ENCODE measurements at regions not wholly inside any gene's neighbourhood (a gene's known extent, or its start where the extent isn't known, plus 50 kb on each side); places are given as distances from the start of the nearest gene placed in this dataset.

DNA sequence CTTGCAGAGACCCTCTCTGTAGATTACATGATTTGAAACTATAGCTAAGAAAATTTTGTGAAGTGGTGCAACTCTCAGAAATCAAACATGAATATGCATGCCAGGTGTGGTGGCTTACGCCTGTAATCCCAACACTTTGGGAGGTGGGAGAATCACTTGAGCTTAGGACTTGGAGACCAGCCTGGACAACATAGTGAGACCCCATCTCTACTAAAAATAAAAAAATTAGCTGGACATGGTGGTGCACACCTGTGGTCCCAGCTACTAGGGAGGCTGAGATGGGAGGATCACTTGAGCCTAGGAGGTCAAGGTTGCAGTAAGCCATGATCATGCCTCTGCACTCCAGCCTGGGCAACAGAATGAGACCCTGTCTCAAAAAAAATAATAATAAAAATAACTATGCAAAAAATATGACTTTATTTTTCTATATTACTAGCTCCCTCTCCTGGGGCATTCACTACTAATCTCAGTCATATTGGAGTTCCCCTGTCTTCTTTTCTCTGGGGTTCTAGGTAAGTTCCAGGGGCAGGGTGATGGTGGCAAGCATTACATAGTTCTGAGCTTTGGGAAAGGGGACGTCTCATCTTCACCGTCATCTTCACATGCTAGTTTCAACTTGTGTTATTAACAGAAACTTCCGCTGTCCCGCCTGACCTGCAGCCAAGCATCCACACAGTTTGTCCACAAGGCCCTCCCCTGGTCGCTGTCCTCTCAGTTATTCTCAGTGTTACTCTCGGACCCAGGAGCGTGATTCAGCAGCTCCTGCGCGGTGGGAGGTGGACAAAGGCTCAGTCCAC lies 96.8 kb upstream of the MBOAT2 start:
- H3K9me3 ChIP-seq (ENCODE audit: control insufficient read depth, low read depth, low read length): no peaks in the 10 kb centered on the region
- no peaks in the 10 kb centered on the region for H3K79me2 ChIP-seq (ENCODE audit: control insufficient read depth, insufficient read depth, low read length)
- no peaks in the 10 kb centered on the region for H3K36me3 ChIP-seq (ENCODE audit: control insufficient read depth in 2 of 2, extremely low read depth in 1 of 2, insufficient read depth in 2 of 2, low read length in 2 of 2)
- no peak overlapping the region for H3K4me2 ChIP-seq (ENCODE audit: control insufficient read depth, extremely low read depth, insufficient read depth, low read depth, low read length)
- no peak for TF ChIP-seq EZH2 (IDR thresholded peaks at IDR 0.05; ENCODE audit: low read length)
- TF ChIP-seq, protein P1, sequence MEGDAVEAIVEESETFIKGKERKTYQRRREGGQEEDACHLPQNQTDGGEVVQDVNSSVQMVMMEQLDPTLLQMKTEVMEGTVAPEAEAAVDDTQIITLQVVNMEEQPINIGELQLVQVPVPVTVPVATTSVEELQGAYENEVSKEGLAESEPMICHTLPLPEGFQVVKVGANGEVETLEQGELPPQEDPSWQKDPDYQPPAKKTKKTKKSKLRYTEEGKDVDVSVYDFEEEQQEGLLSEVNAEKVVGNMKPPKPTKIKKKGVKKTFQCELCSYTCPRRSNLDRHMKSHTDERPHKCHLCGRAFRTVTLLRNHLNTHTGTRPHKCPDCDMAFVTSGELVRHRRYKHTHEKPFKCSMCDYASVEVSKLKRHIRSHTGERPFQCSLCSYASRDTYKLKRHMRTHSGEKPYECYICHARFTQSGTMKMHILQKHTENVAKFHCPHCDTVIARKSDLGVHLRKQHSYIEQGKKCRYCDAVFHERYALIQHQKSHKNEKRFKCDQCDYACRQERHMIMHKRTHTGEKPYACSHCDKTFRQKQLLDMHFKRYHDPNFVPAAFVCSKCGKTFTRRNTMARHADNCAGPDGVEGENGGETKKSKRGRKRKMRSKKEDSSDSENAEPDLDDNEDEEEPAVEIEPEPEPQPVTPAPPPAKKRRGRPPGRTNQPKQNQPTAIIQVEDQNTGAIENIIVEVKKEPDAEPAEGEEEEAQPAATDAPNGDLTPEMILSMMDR (optimal IDR thresholded peaks at IDR 0.05 in 1 of 3, IDR thresholded peaks at IDR 0.05 in 1 of 3, conservative IDR thresholded peaks at IDR 0.05 in 1 of 3; ENCODE audit: extremely low read depth in 1 of 3, insufficient read depth in 2 of 3, low read length in 3 of 3): no peak
- FAIRE-seq: no peak
- dilution Hi-C loops (cut with MboI; ENCODE audit: extremely low pct_ligation_motif_present, low sequenced_read_pairs): no loop called here
- no peak overlapping the region for H3K4me3 ChIP-seq (ENCODE audit: control insufficient read depth in 2 of 3, extremely low read depth in 1 of 3, insufficient read depth in 2 of 3, low read depth in 1 of 3, low read length in 3 of 3)
- no peak for DNase-seq (ENCODE audit: low read depth, low spot score)
- no peaks in the 10 kb centered on the region for H3K9me1 ChIP-seq (ENCODE audit: control insufficient read depth, extremely low read depth, insufficient read depth, low read length)
- no peaks in the 10 kb centered on the region for H4K20me1 ChIP-seq (ENCODE audit: control insufficient read depth, extremely low read depth, insufficient read depth, low read length)
- H3K27ac ChIP-seq (ENCODE audit: control insufficient read depth, insufficient read depth, low read length): no peak overlapping the region
- H2AFZ ChIP-seq (ENCODE audit: control insufficient read depth, low read length): no peak overlapping the region
- no peaks in the 10 kb centered on the region for H3K27me3 ChIP-seq (ENCODE audit: control insufficient read depth, extremely low read depth, insufficient read depth, low read length)
- H3K9ac ChIP-seq (ENCODE audit: control insufficient read depth, extremely low read depth, insufficient read depth, low read length): no peak overlapping the region
- H3K4me1 ChIP-seq (ENCODE audit: control insufficient read depth, extremely low read depth, insufficient read depth, low read length): peaks cover 22% of the 10 kb centered on the region

DNA sequence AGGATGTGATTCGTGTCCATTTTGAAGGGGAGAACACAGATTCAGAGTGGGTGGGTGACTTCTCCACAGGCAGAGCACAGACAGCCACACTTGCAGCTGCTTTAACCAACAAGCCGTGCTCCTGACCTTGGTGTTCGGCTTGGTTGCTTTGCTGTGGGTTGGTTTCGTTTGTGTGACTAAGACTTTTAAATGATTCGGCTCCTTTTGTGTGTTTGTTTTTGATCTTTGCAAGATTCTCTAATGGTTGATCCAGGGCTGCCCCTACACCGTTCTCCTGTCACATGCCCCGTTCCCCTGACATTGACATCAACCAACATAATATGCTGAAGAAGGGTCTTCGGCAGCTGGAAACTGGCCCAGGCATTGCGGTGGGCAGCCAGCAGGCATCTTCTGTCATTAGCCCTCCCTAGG lies 95.9 kb upstream of the MBOAT2 start:
- no peaks in the 10 kb centered on the region for H4K20me1 ChIP-seq (ENCODE audit: control insufficient read depth, extremely low read depth, insufficient read depth, low read length)
- TF ChIP-seq EZH2 (IDR thresholded peaks at IDR 0.05; ENCODE audit: low read length): no peak
- TF ChIP-seq, protein P1 (optimal IDR thresholded peaks at IDR 0.05 in 1 of 3, IDR thresholded peaks at IDR 0.05 in 1 of 3, conservative IDR thresholded peaks at IDR 0.05 in 1 of 3; ENCODE audit: extremely low read depth in 1 of 3, insufficient read depth in 2 of 3, low read length in 3 of 3): no peak
- DNase-seq (ENCODE audit: low read depth, low spot score) (no peak), FAIRE-seq (no peak)
- no peaks in the 10 kb centered on the region for H3K9me3 ChIP-seq (ENCODE audit: control insufficient read depth, low read depth, low read length)
- no peaks in the 10 kb centered on the region for H3K27me3 ChIP-seq (ENCODE audit: control insufficient read depth, extremely low read depth, insufficient read depth, low read length)
- no peaks in the 10 kb centered on the region for H3K9me1 ChIP-seq (ENCODE audit: control insufficient read depth, extremely low read depth, insufficient read depth, low read length)
- H2AFZ ChIP-seq (ENCODE audit: control insufficient read depth, low read length): no peak overlapping the region
- dilution Hi-C loops (cut with MboI; ENCODE audit: extremely low pct_ligation_motif_present, low sequenced_read_pairs): no loop called here
- H3K4me2 ChIP-seq (ENCODE audit: control insufficient read depth, extremely low read depth, insufficient read depth, low read depth, low read length): no peak overlapping the region
- H3K4me1 ChIP-seq (ENCODE audit: control insufficient read depth, extremely low read depth, insufficient read depth, low read length): peaks cover 23% of the 10 kb centered on the region
- H3K9ac ChIP-seq (ENCODE audit: control insufficient read depth, extremely low read depth, insufficient read depth, low read length): no peak overlapping the region
- H3K4me3 ChIP-seq (ENCODE audit: control insufficient read depth in 2 of 3, extremely low read depth in 1 of 3, insufficient read depth in 2 of 3, low read depth in 1 of 3, low read length in 3 of 3): no peak overlapping the region
- H3K79me2 ChIP-seq (ENCODE audit: control insufficient read depth, insufficient read depth, low read length): no peaks in the 10 kb centered on the region
- no peaks in the 10 kb centered on the region for H3K36me3 ChIP-seq (ENCODE audit: control insufficient read depth in 2 of 2, extremely low read depth in 1 of 2, insufficient read depth in 2 of 2, low read length in 2 of 2)
- no peak overlapping the region for H3K27ac ChIP-seq (ENCODE audit: control insufficient read depth, insufficient read depth, low read length)

Data from keratinocyte (primary cell).